ENCODE measurements at regions not wholly inside any gene's neighbourhood (a gene's known extent, or its start where the extent isn't known, plus 50 kb on each side); places are given as distances from the start of the nearest gene placed in this dataset.
"Not testable (repeated sequence)": the region's sequence is repeated elsewhere in the genome, so short reads cannot be mapped to it uniquely, and the experiment has no call there.

GRCh38 chr7:109638321-109638720 is 1068.6 kb downstream of the DNAJB9 start:
- no CpG with 5 or more reads among the region's 2 CpGs for WGBS (ENCODE audit: insufficient coverage, insufficient read length)
- Histone ChIP-seq H3K4me1 (ENCODE audit: control insufficient read depth, insufficient read depth, low read length) (0 out of 2 replicates have a peak, but pooled peaks cover 2% of the 10 kb centered on the region), H3K36me3 (ENCODE audit: control insufficient read depth, insufficient read depth, low read length) (no peaks in the 10 kb centered on the region), H3K4me3 (ENCODE audit: low read length) (no peak overlapping the region), H3K9me3 (ENCODE audit: control insufficient read depth, insufficient read depth, low read length) (no peaks in the 10 kb centered on the region), H3K27ac (ENCODE audit: low read length) (no peak overlapping the region), H3K27me3 (ENCODE audit: control insufficient read depth, insufficient read depth, low read length) (no peaks in the 10 kb centered on the region)
- DNase-seq (ENCODE audit: low read depth, low spot score): no peak

- no peaks in the 10 kb centered on the region for H3K27me3 ChIP-seq (ENCODE audit: control insufficient read depth, insufficient read depth, low read length)
- no peak overlapping the region for H3K4me3 ChIP-seq (ENCODE audit: low read length)
- H3K4me1 ChIP-seq (ENCODE audit: control insufficient read depth, insufficient read depth, low read length): 0 out of 2 replicates have a peak, but pooled peaks cover 2% of the 10 kb centered on the region
- DNase-seq (ENCODE audit: low read depth, low spot score): no peak
- no peak overlapping the region for H3K27ac ChIP-seq (ENCODE audit: low read length)
- H3K9me3 ChIP-seq (ENCODE audit: control insufficient read depth, insufficient read depth, low read length): no peaks in the 10 kb centered on the region
- no peaks in the 10 kb centered on the region for H3K36me3 ChIP-seq (ENCODE audit: control insufficient read depth, insufficient read depth, low read length)
These were observed 1069.9 kb downstream of the DNAJB9 start for GRCh38 chr7:109639561-109639960.

GRCh38 chr7:109641445-109641844 is 1071.8 kb downstream of the DNAJB9 start:
- WGBS (ENCODE audit: insufficient coverage, insufficient read length): no CpG with 5 or more reads among the region's 7 CpGs
- no peak for DNase-seq (ENCODE audit: low read depth, low spot score)

GRCh38 chr7:109646124-109646523 is 1076.5 kb downstream of the DNAJB9 start:
- no peaks in the 10 kb centered on the region for H3K36me3 ChIP-seq (ENCODE audit: control insufficient read depth, insufficient read depth, low read length)
- H3K27ac ChIP-seq (ENCODE audit: low read length): no peak overlapping the region
- no CpG with 5 or more reads among the region's 7 CpGs for WGBS (ENCODE audit: insufficient coverage, insufficient read length)
- no peaks in the 10 kb centered on the region for H3K9me3 ChIP-seq (ENCODE audit: control insufficient read depth, insufficient read depth, low read length)
- no peaks in the 10 kb centered on the region for H3K27me3 ChIP-seq (ENCODE audit: control insufficient read depth, insufficient read depth, low read length)
- no peak overlapping the region for H3K4me3 ChIP-seq (ENCODE audit: low read length)
- no peak for DNase-seq (ENCODE audit: low read depth, low spot score)
- 0 out of 2 replicates have a peak, but pooled peaks cover 2% of the 10 kb centered on the region for H3K4me1 ChIP-seq (ENCODE audit: control insufficient read depth, insufficient read depth, low read length)

More at GRCh38 chr7:109641445-109641844, 1071.8 kb downstream of the DNAJB9 start:
- Histone ChIP-seq H3K27me3 (ENCODE audit: control insufficient read depth, insufficient read depth, low read length) (no peaks in the 10 kb centered on the region), H3K4me3 (ENCODE audit: low read length) (no peak overlapping the region), H3K4me1 (ENCODE audit: control insufficient read depth, insufficient read depth, low read length) (0 out of 2 replicates have a peak, but pooled peaks cover 2% of the 10 kb centered on the region), H3K9me3 (ENCODE audit: control insufficient read depth, insufficient read depth, low read length) (no peaks in the 10 kb centered on the region), H3K36me3 (ENCODE audit: control insufficient read depth, insufficient read depth, low read length) (no peaks in the 10 kb centered on the region), H3K27ac (ENCODE audit: low read length) (no peak overlapping the region)

GRCh38 chr7:109646594-109646993 is 1076.9 kb downstream of the DNAJB9 start:
- H3K27ac ChIP-seq (ENCODE audit: low read length); H3K9me3 ChIP-seq (ENCODE audit: control insufficient read depth, insufficient read depth, low read length); DNase-seq (ENCODE audit: low read depth, low spot score); H3K36me3 ChIP-seq (ENCODE audit: control insufficient read depth, insufficient read depth, low read length); H3K4me1 ChIP-seq (ENCODE audit: control insufficient read depth, insufficient read depth, low read length); H3K4me3 ChIP-seq (ENCODE audit: low read length); H3K27me3 ChIP-seq (ENCODE audit: control insufficient read depth, insufficient read depth, low read length): not testable (repeated sequence)
- no CpG with 5 or more reads among the region's 5 CpGs for WGBS (ENCODE audit: insufficient coverage, insufficient read length)

- not testable (repeated sequence) for H3K27ac ChIP-seq (ENCODE audit: low read length); H3K9me3 ChIP-seq (ENCODE audit: control insufficient read depth, insufficient read depth, low read length); DNase-seq (ENCODE audit: low read depth, low spot score); H3K4me3 ChIP-seq (ENCODE audit: low read length); H3K27me3 ChIP-seq (ENCODE audit: control insufficient read depth, insufficient read depth, low read length); H3K36me3 ChIP-seq (ENCODE audit: control insufficient read depth, insufficient read depth, low read length); H3K4me1 ChIP-seq (ENCODE audit: control insufficient read depth, insufficient read depth, low read length)
- WGBS (ENCODE audit: insufficient coverage, insufficient read length): no CpG with 5 or more reads among the region's 3 CpGs
These were observed 1077.6 kb downstream of the DNAJB9 start for GRCh38 chr7:109647263-109647662.

GRCh38 chr7:109659261-109659660 is 1089.6 kb downstream of the DNAJB9 start:
- H3K9me3 ChIP-seq (ENCODE audit: control insufficient read depth, insufficient read depth, low read length): no peaks in the 10 kb centered on the region
- no peaks in the 10 kb centered on the region for H3K27me3 ChIP-seq (ENCODE audit: control insufficient read depth, insufficient read depth, low read length)
- H3K36me3 ChIP-seq (ENCODE audit: control insufficient read depth, insufficient read depth, low read length): no peaks in the 10 kb centered on the region
- no peaks in the 10 kb centered on the region for H3K4me1 ChIP-seq (ENCODE audit: control insufficient read depth, insufficient read depth, low read length)
- H3K4me3 ChIP-seq (ENCODE audit: low read length): no peak overlapping the region
- WGBS (ENCODE audit: insufficient coverage, insufficient read length): no CpG with 5 or more reads among the region's 2 CpGs
- DNase-seq (ENCODE audit: low read depth, low spot score): no peak
- no peak overlapping the region for H3K27ac ChIP-seq (ENCODE audit: low read length)

GRCh38 chr7:109660401-109660800 is 1090.7 kb downstream of the DNAJB9 start:
- no peak overlapping the region for H3K27ac ChIP-seq (ENCODE audit: low read length)
- H3K36me3 ChIP-seq (ENCODE audit: control insufficient read depth, insufficient read depth, low read length): no peaks in the 10 kb centered on the region
- WGBS (ENCODE audit: insufficient coverage, insufficient read length): no CpG with 5 or more reads among the region's 4 CpGs

GRCh38 chr7:109663806-109664205 is 1094.1 kb downstream of the DNAJB9 start:
- no CpG with 5 or more reads among the region's 3 CpGs for WGBS (ENCODE audit: insufficient coverage, insufficient read length)
- no peak for DNase-seq (ENCODE audit: low read depth, low spot score)
- Histone ChIP-seq H3K27me3 (ENCODE audit: control insufficient read depth, insufficient read depth, low read length) (no peaks in the 10 kb centered on the region), H3K4me1 (ENCODE audit: control insufficient read depth, insufficient read depth, low read length) (no peaks in the 10 kb centered on the region), H3K4me3 (ENCODE audit: low read length) (no peak overlapping the region), H3K9me3 (ENCODE audit: control insufficient read depth, insufficient read depth, low read length) (no peaks in the 10 kb centered on the region), H3K27ac (ENCODE audit: low read length) (no peak overlapping the region), H3K36me3 (ENCODE audit: control insufficient read depth, insufficient read depth, low read length) (no peaks in the 10 kb centered on the region)

More at GRCh38 chr7:109660401-109660800, 1090.7 kb downstream of the DNAJB9 start:
- Histone ChIP-seq H3K4me1 (ENCODE audit: control insufficient read depth, insufficient read depth, low read length) (no peaks in the 10 kb centered on the region), H3K4me3 (ENCODE audit: low read length) (no peak overlapping the region), H3K27me3 (ENCODE audit: control insufficient read depth, insufficient read depth, low read length) (no peaks in the 10 kb centered on the region), H3K9me3 (ENCODE audit: control insufficient read depth, insufficient read depth, low read length) (no peaks in the 10 kb centered on the region)
- no peak for DNase-seq (ENCODE audit: low read depth, low spot score)

GRCh38 chr7:109687269-109687668 is 1117.6 kb downstream of the DNAJB9 start:
- not testable (repeated sequence) for H3K27me3 ChIP-seq (ENCODE audit: control insufficient read depth, insufficient read depth, low read length); H3K9me3 ChIP-seq (ENCODE audit: control insufficient read depth, insufficient read depth, low read length); H3K27ac ChIP-seq (ENCODE audit: low read length); DNase-seq (ENCODE audit: low read depth, low spot score); H3K4me1 ChIP-seq (ENCODE audit: control insufficient read depth, insufficient read depth, low read length); H3K36me3 ChIP-seq (ENCODE audit: control insufficient read depth, insufficient read depth, low read length); H3K4me3 ChIP-seq (ENCODE audit: low read length)
- no CpG with 5 or more reads among the region's 2 CpGs for WGBS (ENCODE audit: insufficient coverage, insufficient read length)

GRCh38 chr7:109692613-109693012 is 1122.9 kb downstream of the DNAJB9 start:
- no CpG with 5 or more reads among the region's 4 CpGs for WGBS (ENCODE audit: insufficient coverage, insufficient read length)
- H3K27ac ChIP-seq (ENCODE audit: low read length); H3K4me3 ChIP-seq (ENCODE audit: low read length): not testable (repeated sequence)

More at GRCh38 chr7:109692613-109693012, 1122.9 kb downstream of the DNAJB9 start:
- H3K9me3 ChIP-seq (ENCODE audit: control insufficient read depth, insufficient read depth, low read length); H3K27me3 ChIP-seq (ENCODE audit: control insufficient read depth, insufficient read depth, low read length); H3K4me1 ChIP-seq (ENCODE audit: control insufficient read depth, insufficient read depth, low read length); DNase-seq (ENCODE audit: low read depth, low spot score); H3K36me3 ChIP-seq (ENCODE audit: control insufficient read depth, insufficient read depth, low read length): not testable (repeated sequence)
